NCI-H748 (cell line): ENCODE measurements at regions not wholly inside any gene's neighbourhood (a gene's known extent, or its start where the extent isn't known, plus 50 kb on each side); places are given as distances from the start of the nearest gene placed in this dataset.

Source experiments
- DNase-seq: peaks from one replicate; lab custom pipeline; 2025; ENCODE audit not compliant: unreplicated experiment; lab: John Stamatoyannopoulos, UW

DNA sequence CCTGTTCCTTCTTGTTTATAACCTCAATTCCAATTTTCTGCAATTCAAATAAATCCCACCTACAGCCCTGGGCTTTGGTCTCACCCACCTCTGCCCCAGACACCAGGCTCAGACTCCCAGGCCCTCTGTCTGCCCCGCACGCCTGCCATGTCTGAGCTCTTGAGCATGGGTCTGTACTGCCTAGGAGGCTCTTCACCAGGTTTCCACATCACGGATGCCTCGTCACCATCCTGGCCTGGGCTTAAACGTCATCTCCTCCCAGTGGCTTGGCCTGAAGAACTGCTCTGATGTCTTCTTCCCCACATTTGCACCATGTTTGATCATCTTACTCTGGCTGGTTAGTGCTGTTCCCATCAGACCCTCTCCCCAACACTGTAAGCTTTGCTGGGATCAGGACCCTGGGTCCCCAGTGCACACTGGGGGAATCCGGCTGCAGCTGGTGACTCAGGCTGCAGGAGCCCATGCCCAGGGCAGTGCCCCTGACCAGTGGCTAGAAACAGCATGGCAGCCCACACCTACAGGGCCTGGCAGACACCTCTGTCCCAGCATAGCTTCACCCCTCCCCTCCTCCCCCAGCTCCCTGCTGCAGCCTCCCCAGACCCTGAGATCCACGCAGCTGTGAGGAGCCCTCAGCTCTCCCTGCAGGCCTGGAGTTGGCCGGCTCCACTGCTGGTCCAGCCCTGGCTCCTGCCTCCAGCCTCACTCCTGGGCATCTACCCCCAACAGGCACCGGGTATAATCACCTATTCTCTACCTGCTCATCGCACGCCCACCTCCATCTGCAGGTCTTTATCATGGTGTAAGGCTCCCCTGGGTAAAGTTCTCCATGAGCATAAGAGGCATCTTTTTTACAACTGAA, 162.8 kb upstream of the NSMCE3 start:
- no peak for DNase-seq

DNA sequence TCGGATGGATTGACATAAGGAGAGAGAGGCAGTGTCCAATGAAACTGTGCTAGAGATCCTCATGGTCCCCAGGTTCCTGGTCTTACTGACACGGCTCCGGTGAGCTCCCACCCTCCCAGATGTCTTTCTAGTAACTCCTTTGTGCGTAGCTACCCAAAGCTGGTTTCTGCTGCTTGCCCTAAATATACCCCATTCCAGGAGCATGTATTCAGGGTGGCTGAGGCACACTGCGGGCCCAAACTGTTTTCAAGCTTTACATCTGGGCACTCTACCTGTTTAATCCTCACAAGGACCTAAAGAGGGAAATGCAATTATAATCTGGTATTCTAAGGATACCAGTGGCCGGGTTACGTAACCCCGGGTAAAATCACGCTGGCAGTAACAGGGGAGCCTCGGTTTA, 161.2 kb upstream of the NSMCE3 start:
- no peak for DNase-seq

DNA sequence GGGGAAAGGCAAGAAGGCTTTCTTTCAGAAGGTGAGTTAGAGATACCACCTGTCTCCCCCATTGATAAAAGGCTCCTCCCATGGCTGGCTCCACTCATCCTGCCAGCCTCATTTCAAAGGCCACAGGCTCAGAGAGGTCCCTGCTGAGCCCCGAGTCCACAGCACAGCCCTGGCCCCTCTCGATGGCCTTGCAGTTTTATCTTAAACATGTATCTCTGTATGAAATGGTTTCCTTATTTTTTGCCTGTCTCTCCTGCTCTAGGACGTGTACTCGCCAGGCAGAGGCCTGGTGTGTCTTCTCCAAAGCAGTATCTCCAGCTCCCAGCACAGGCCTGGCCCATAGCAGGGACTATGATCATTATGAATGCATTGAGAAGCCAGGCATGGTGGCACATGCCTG, 160.5 kb upstream of the NSMCE3 start:
- no peak for DNase-seq

GRCh38 chr15:29429584-29429983, 160.0 kb upstream of the NSMCE3 start:
- DNase-seq: no peak

DNA sequence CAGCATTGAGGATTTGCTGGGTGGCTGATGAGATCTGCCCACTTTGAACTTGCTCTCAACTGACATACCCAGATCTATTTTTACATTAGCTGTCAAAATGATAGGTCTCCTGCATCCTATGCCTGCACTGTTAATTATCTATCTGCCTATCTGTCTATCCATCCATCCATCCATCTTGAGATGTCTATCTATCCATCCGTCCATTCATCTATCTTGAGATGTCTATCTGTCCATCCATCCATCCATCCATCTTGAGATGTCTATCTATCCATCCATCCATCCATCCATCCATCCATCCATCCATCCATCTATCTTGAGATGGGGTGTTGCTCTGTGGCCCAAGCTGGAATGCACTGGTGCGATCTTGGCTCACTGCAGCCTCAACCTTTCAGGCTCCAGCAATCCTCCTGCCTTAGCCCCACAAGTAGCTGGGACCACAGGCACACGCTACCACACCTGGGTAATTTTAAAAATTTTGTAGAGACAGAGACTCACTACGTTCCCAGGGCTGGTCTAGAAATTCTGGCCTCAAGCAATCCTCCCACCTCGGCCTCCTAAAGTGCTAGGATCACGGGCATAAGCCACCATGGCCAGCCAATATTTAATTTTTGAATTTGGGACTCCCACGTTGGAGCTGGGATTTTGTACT, 159.4 kb upstream of the NSMCE3 start:
- DNase-seq: no peak

DNA sequence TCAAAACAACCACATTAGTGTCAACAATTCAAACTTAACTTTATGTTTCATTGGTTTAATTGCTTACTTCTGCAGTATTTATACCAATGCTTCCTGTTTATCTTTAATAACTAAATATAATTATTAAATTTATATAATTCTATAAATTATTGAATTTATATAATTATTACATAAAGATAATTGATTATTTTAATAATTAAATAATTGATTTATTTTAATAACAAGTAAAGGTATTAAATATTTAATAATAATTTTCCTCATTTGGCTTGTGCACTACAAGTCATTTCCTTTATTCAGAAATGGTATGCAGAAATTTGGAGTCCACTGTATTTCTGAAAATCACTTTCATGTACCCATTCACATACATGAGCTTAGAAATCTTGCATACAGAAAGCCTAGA, 156.2 kb upstream of the NSMCE3 start:
- DNase-seq: no peak

DNA sequence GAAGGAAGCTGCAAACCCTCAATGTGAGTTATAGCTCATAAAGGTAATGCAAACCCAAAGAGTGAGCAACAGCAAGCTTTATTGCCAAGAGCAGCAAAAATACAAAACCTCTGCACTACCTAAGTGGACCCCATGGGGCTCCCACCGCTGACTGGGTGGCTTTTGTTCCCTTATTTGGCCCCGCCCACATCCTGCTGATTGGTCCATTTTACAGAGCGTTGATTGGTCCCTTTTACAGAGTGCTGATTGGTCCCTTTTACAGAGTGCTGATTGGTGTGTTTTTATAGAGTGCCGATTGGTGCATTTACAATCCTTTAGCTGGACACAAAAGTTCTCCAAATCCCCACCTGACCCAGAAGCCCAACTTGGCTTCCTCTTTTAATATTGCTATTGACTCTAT, 154.5 kb upstream of the NSMCE3 start:
- no peak for DNase-seq

DNA sequence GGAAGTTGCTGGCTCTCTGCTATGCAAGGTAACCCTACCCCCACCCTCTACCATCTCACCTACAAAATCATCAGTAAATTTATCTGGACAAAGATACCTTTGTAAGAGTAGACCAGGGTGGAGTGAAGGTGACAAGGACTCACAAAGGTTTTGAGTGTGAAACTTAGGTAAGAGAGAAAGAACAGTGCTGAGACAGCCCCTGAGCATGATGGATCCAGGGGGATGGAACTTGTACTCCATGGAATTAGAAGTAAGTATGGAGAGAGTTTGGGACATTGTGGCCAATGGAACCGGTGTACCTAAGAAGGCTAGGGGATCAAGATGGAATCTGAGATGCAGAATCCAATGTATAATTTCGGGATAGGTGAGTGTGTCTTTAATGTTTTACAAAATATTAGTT, 153.0 kb upstream of the NSMCE3 start:
- DNase-seq: no peak

GRCh38 chr15:29420188-29420587, 150.6 kb upstream of the NSMCE3 start:
- no peak for DNase-seq

GRCh38 chr15:29418931-29419330, 149.3 kb upstream of the NSMCE3 start:
- DNase-seq: no peak

- DNase-seq: no peak
Observed at GRCh38 chr15:29418178-29418577, 148.6 kb upstream of the NSMCE3 start.

DNA sequence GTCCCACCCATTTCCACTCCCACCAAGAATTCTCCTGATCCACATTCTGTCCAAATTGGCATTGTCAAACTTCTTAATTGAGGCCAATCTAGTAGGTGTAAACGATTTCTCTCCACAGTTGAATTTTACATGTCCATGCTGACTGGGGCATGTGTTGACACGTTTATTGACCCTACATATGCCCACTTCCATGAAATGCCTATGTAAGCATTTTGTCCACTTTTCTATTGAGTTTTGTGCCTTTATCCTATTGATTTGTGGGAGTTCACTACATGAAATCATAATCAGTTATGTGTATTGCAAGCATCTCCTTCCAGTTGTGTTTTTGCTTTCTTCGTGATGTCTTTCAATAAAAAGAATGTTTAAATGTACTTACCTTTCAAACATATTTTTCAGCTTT, 141.7 kb upstream of the NSMCE3 start:
- no peak for DNase-seq

- no peak for DNase-seq
Observed at GRCh38 chr15:29410338-29410737, 140.7 kb upstream of the NSMCE3 start.

- DNase-seq: no peak
Observed at GRCh38 chr15:29409890-29410289, 140.3 kb upstream of the NSMCE3 start.

DNA sequence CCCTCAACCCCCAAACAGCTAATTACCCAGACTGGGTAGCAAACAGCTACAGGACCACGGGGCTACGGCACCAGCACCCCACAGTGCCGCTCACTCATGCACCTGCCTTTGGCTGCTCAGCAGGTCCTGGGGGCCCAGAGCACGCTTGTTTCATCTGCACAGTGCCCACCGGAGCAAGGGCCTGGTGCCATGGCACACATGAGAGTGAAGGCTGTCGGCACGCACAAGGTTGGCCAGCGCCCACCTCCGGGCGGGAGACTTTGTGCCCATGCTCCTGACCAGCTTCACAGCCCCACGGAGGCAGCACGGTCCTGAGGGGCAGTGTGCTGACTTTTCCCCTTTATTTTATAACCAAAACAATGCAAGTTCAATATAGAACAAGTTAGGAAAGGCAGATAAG, 135.9 kb upstream of the NSMCE3 start:
- no peak for DNase-seq

DNA sequence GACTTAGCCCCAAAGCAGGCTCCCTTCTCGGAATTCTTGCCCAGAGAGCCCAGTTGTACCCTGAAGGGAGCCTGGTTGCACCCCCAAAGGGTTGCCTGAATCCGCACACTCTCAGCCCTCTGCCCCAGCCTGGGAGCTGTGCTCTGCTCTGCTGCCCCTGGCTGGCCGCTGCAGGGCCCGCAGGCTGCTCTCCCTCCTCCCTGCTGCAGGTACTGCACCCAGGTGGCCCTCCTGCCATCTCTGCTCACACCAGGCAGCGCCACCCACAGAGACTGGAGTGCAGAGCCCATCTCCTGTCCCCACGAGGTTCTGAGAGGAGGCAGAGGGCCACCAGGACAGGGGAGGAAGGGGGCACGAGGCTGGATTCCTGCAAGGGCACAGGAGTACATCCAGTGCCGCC, 134.2 kb upstream of the NSMCE3 start:
- DNase-seq: peak; percentile 9

GRCh38 chr15:29401644-29402043, 132.0 kb upstream of the NSMCE3 start:
- no peak for DNase-seq

GRCh38 chr15:29400701-29401100, 131.1 kb upstream of the NSMCE3 start:
- no peak for DNase-seq

DNA sequence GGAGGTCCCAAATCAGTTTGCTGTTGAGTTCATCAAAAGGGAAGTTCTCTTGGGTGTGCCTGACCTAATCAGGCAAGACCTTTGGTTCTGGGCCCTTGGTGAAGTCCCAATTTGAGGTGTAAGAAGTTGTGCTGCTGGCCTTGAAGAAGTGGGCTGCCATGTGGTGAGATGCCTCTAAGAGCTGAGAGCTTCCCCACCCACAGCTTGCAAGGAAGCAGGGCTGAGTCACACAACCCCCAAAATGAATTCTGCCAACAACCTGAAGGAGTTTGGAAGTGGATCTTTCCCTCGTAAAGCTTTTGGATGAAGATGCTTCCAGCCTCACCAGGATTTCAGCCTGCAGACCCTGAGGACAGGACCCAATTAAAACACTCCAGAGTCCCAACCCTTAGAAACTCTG, 129.3 kb upstream of the NSMCE3 start:
- no peak for DNase-seq

- no peak for DNase-seq
Observed at GRCh38 chr15:29396176-29396811, 126.7 kb upstream of the NSMCE3 start.

DNA sequence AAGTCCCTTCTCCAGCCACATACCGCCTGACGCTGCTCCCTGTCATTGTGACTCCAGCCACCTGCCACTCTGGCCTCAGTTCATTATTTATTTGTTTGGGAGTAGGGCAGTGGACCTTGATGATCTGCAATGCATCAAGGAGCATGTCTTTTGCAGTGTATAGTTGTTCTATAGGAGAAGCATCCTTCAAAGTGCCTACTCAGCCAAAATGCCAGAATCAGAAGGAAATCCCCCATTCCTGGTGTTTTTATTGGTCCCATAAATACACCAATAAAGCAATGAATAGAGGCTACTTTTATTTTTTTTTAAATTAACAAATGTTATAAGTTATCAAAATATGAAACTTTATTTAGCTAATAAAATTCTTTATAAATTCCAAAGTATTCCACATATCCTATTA, 123.8 kb upstream of the NSMCE3 start:
- no peak for DNase-seq

GRCh38 chr15:29392358-29392757, 122.7 kb upstream of the NSMCE3 start:
- DNase-seq: no peak
